ENCODE measurements at regions not wholly inside any gene's neighbourhood (a gene's known extent, or its start where the extent isn't known, plus 50 kb on each side); places are given as distances from the start of the nearest gene placed in this dataset.

- Histone ChIP-seq H3K9ac (no peak overlapping the region), H3K4me3 (no peak overlapping the region), H3K4me1 (no peaks in the 10 kb centered on the region), H3K27me3 (no peaks in the 10 kb centered on the region), H4K20me1 (no peaks in the 10 kb centered on the region), H3K36me3 (no peaks in the 10 kb centered on the region), H3K9me3 (replicated peaks in 1 of 11) (peaks cover under 1 to 20% (median 11%) of the 10 kb centered on the region in 11 experiments; a peak in 11 of 22 replicates), H3K27ac (no peak overlapping the region), H3K4me2 (no peak overlapping the region)
- TF ChIP-seq Cebpa-rat (IDR thresholded peaks at IDR 0.05), result no peak
Observed at GRCh38 chr10:59055045-59055444, 121.4 kb upstream of the PHYHIPL start.

GRCh38 chr10:59057345-59057744, 119.1 kb upstream of the PHYHIPL start:
- no peak overlapping the region for H3K4me3 ChIP-seq
- H3K4me1 ChIP-seq, result peaks cover 0 to 20% (median 0%) of the 10 kb centered on the region in 10 experiments; a peak in 4 of 20 replicates
- TF ChIP-seq Cebpa-rat (IDR thresholded peaks at IDR 0.05), result no peak
- no peaks in the 10 kb centered on the region for H3K36me3 ChIP-seq
- no peak overlapping the region for H3K27ac ChIP-seq
- H3K9ac ChIP-seq, result no peak overlapping the region
- H3K9me3 ChIP-seq (replicated peaks in 1 of 11), result peaks cover 0 to 16% (median 8%) of the 10 kb centered on the region in 11 experiments; a peak in 10 of 22 replicates
- no peaks in the 10 kb centered on the region for H3K27me3 ChIP-seq
- H3K4me2 ChIP-seq, result no peak overlapping the region
- H4K20me1 ChIP-seq, result no peaks in the 10 kb centered on the region

GRCh38 chr10:59060852-59061251, 115.6 kb upstream of the PHYHIPL start:
- H4K20me1 ChIP-seq, result no peaks in the 10 kb centered on the region

GRCh38 chr10:59063491-59063890, 113.0 kb upstream of the PHYHIPL start:
- Histone ChIP-seq H3K4me3 (no peak overlapping the region), H3K9me3 (replicated peaks in 1 of 11) (no peaks in the 10 kb centered on the region), H3K36me3 (no peaks in the 10 kb centered on the region), H3K27me3 (no peaks in the 10 kb centered on the region), H3K4me2 (no peak overlapping the region), H3K4me1 (peaks cover 0 to 22% (median 0%) of the 10 kb centered on the region in 10 experiments; a peak in 4 of 20 replicates), H3K27ac (no peak overlapping the region), H4K20me1 (no peaks in the 10 kb centered on the region), H3K9ac (no peak overlapping the region)
- no peak for TF ChIP-seq Cebpa-rat (IDR thresholded peaks at IDR 0.05)

More at GRCh38 chr10:59060852-59061251, 115.6 kb upstream of the PHYHIPL start:
- H3K4me1 ChIP-seq, result peaks cover 0 to 22% (median 0%) of the 10 kb centered on the region in 10 experiments; a peak in 4 of 20 replicates
- TF ChIP-seq Cebpa-rat (IDR thresholded peaks at IDR 0.05), result no peak
- H3K4me2 ChIP-seq, result peak overlapping the region in 2 of 11 experiments; percentile 22 to 48; a peak in 2 of 22 replicates
- no peaks in the 10 kb centered on the region for H3K27me3 ChIP-seq
- no peak overlapping the region for H3K27ac ChIP-seq
- H3K36me3 ChIP-seq, result no peaks in the 10 kb centered on the region
- H3K4me3 ChIP-seq, result no peak overlapping the region
- no peak overlapping the region for H3K9ac ChIP-seq
- no peaks in the 10 kb centered on the region for H3K9me3 ChIP-seq (replicated peaks in 1 of 11)

GRCh38 chr10:59064080-59064692, 112.3 kb upstream of the PHYHIPL start:
- H3K27ac ChIP-seq, result no peak overlapping the region
- H4K20me1 ChIP-seq, result no peaks in the 10 kb centered on the region
- no peaks in the 10 kb centered on the region for H3K9me3 ChIP-seq (replicated peaks in 1 of 11)
- H3K4me2 ChIP-seq, result no peak overlapping the region
- TF ChIP-seq Cebpa-rat (IDR thresholded peaks at IDR 0.05), result no peak
- no peaks in the 10 kb centered on the region for H3K36me3 ChIP-seq
- H3K4me1 ChIP-seq, result peaks cover 0 to 22% (median 0%) of the 10 kb centered on the region in 10 experiments; a peak in 4 of 20 replicates
- no peaks in the 10 kb centered on the region for H3K27me3 ChIP-seq
- H3K4me3 ChIP-seq, result no peak overlapping the region
- no peak overlapping the region for H3K9ac ChIP-seq

- peaks cover 0 to 22% (median 0%) of the 10 kb centered on the region in 10 experiments; a peak in 4 of 20 replicates for H3K4me1 ChIP-seq
- H3K4me3 ChIP-seq, result no peak overlapping the region
- no peaks in the 10 kb centered on the region for H3K36me3 ChIP-seq
- H4K20me1 ChIP-seq, result no peaks in the 10 kb centered on the region
- H3K27ac ChIP-seq, result no peak overlapping the region
- H3K9ac ChIP-seq, result no peak overlapping the region
- no peaks in the 10 kb centered on the region for H3K9me3 ChIP-seq (replicated peaks in 1 of 11)
- no peak overlapping the region for H3K4me2 ChIP-seq
- TF ChIP-seq Cebpa-rat (IDR thresholded peaks at IDR 0.05), result no peak
- no peaks in the 10 kb centered on the region for H3K27me3 ChIP-seq
Observed at GRCh38 chr10:59064759-59065539, 111.5 kb upstream of the PHYHIPL start.

GRCh38 chr10:59068581-59069191, 107.8 kb upstream of the PHYHIPL start:
- Histone ChIP-seq H3K27ac (no peak overlapping the region), H4K20me1 (no peaks in the 10 kb centered on the region), H3K9ac (no peak overlapping the region), H3K36me3 (no peaks in the 10 kb centered on the region), H3K9me3 (replicated peaks in 1 of 11) (0 out of 22 replicates have a peak, but pooled peaks cover 0 to 4% (median 0%) of the 10 kb centered on the region in 11 experiments), H3K27me3 (no peaks in the 10 kb centered on the region), H3K4me1 (peaks cover 0 to 8% (median 2%) of the 10 kb centered on the region in 10 experiments; a peak in 6 of 20 replicates), H3K4me3 (no peak overlapping the region), H3K4me2 (no peak overlapping the region)
- TF ChIP-seq Cebpa-rat (IDR thresholded peaks at IDR 0.05), result no peak

GRCh38 chr10:59072038-59072437, 104.4 kb upstream of the PHYHIPL start:
- no peaks in the 10 kb centered on the region for H3K36me3 ChIP-seq

More at GRCh38 chr10:59072038-59072437, 104.4 kb upstream of the PHYHIPL start:
- Histone ChIP-seq H4K20me1 (no peaks in the 10 kb centered on the region), H3K9ac (no peak overlapping the region), H3K27me3 (no peaks in the 10 kb centered on the region), H3K9me3 (replicated peaks in 1 of 11) (0 out of 22 replicates have a peak, but pooled peaks cover 0 to 4% (median 0%) of the 10 kb centered on the region in 11 experiments), H3K27ac (no peak overlapping the region), H3K4me3 (no peak overlapping the region), H3K4me2 (peak overlapping the region in 3 of 11 experiments; percentile 2 to 24 (median 12); a peak in 3 of 22 replicates), H3K4me1 (peaks cover 0 to 8% (median 2%) of the 10 kb centered on the region in 10 experiments; a peak in 6 of 20 replicates)
- no peak for TF ChIP-seq Cebpa-rat (IDR thresholded peaks at IDR 0.05)

Data from BLaER1 treated with 17β-estradiol and CSF1 and Interleukin-3, amounts not matched to agents 10 nM and 100 nM (cell line).